ENCODE measurements at regions not wholly inside any gene's neighbourhood (a gene's known extent, or its start where the extent isn't known, plus 50 kb on each side); places are given as distances from the start of the nearest gene placed in this dataset.

- DNase-seq (no peak), ATAC-seq (no peak)
- Mint-ChIP-seq H3K4me1 (ENCODE audit: low read depth) (peaks cover 16% of the 10 kb centered on the region), H3K9me3 (peaks cover 13% of the 10 kb centered on the region), H3K36me3 (ENCODE audit: insufficient read depth) (no peaks in the 10 kb centered on the region), H3K4me3 (no peak overlapping the region), H3K27me3 (ENCODE audit: low read depth) (no peaks in the 10 kb centered on the region)
These were observed 75.3 kb upstream of the TRIB2 start for GRCh38 chr2:12641441-12641840.

GRCh38 chr2:12642332-12642731, 74.4 kb upstream of the TRIB2 start:
- peaks cover 17% of the 10 kb centered on the region for H3K9me3 Mint-ChIP-seq
- peaks cover 7% of the 10 kb centered on the region for H3K4me1 Mint-ChIP-seq (ENCODE audit: low read depth)
- H3K36me3 Mint-ChIP-seq (ENCODE audit: insufficient read depth): no peaks in the 10 kb centered on the region
- H3K4me3 Mint-ChIP-seq: no peak overlapping the region
- H3K27me3 Mint-ChIP-seq (ENCODE audit: low read depth): no peaks in the 10 kb centered on the region
- DNase-seq (no peak), ATAC-seq (no peak)

GRCh38 chr2:12642859-12643258, 73.9 kb upstream of the TRIB2 start:
- H3K36me3 Mint-ChIP-seq (ENCODE audit: insufficient read depth): no peaks in the 10 kb centered on the region
- DNase-seq (no peak), ATAC-seq (no peak)
- H3K4me3 Mint-ChIP-seq: no peak overlapping the region
- peaks cover 17% of the 10 kb centered on the region for H3K9me3 Mint-ChIP-seq
- H3K27me3 Mint-ChIP-seq (ENCODE audit: low read depth): no peaks in the 10 kb centered on the region
- H3K4me1 Mint-ChIP-seq (ENCODE audit: low read depth): peaks cover 6% of the 10 kb centered on the region

- Mint-ChIP-seq H3K36me3 (ENCODE audit: insufficient read depth) (no peaks in the 10 kb centered on the region), H3K9me3 (peaks cover 17% of the 10 kb centered on the region), H3K27me3 (ENCODE audit: low read depth) (peaks cover 3% of the 10 kb centered on the region), H3K4me1 (ENCODE audit: low read depth) (peaks cover 2% of the 10 kb centered on the region), H3K4me3 (no peak overlapping the region)
- no peak for DNase-seq
- no peak for ATAC-seq
These were observed 66.9 kb upstream of the TRIB2 start for GRCh38 chr2:12649602-12650400.

- Mint-ChIP-seq H3K4me3 (no peak overlapping the region), H3K36me3 (ENCODE audit: insufficient read depth) (no peaks in the 10 kb centered on the region), H3K4me1 (ENCODE audit: low read depth) (no peaks in the 10 kb centered on the region), H3K27me3 (ENCODE audit: low read depth) (peaks cover 3% of the 10 kb centered on the region), H3K9me3 (peaks cover 3% of the 10 kb centered on the region)
- ATAC-seq (no peak), DNase-seq (no peak)
These were observed 65.1 kb upstream of the TRIB2 start for GRCh38 chr2:12651641-12652040.

- peaks cover 5% of the 10 kb centered on the region for H3K4me1 Mint-ChIP-seq (ENCODE audit: low read depth)
- no peak for DNase-seq
- ATAC-seq: no peak
- no peak overlapping the region for H3K4me3 Mint-ChIP-seq
- peaks cover 3% of the 10 kb centered on the region for H3K27me3 Mint-ChIP-seq (ENCODE audit: low read depth)
- no peaks in the 10 kb centered on the region for H3K9me3 Mint-ChIP-seq
- H3K36me3 Mint-ChIP-seq (ENCODE audit: insufficient read depth): no peaks in the 10 kb centered on the region
These were observed 64.0 kb upstream of the TRIB2 start for GRCh38 chr2:12652723-12653122.

GRCh38 chr2:12657560-12657959, 59.2 kb upstream of the TRIB2 start:
- no peak for DNase-seq
- H3K9me3 Mint-ChIP-seq: peaks cover 4% of the 10 kb centered on the region
- no peaks in the 10 kb centered on the region for H3K36me3 Mint-ChIP-seq (ENCODE audit: insufficient read depth)
- no peak overlapping the region for H3K4me3 Mint-ChIP-seq
- ATAC-seq: no peak
- peaks cover 17% of the 10 kb centered on the region for H3K4me1 Mint-ChIP-seq (ENCODE audit: low read depth)
- no peaks in the 10 kb centered on the region for H3K27me3 Mint-ChIP-seq (ENCODE audit: low read depth)

- Mint-ChIP-seq H3K27me3 (ENCODE audit: low read depth) (no peaks in the 10 kb centered on the region), H3K36me3 (ENCODE audit: insufficient read depth) (no peaks in the 10 kb centered on the region), H3K4me1 (ENCODE audit: low read depth) (peaks cover 17% of the 10 kb centered on the region), H3K4me3 (no peak overlapping the region), H3K9me3 (peaks cover 4% of the 10 kb centered on the region)
- ATAC-seq: peak; percentile 46 to 65
- no peak for DNase-seq
These were observed 58.3 kb upstream of the TRIB2 start for GRCh38 chr2:12658310-12658945.

- DNase-seq: no peak
- ATAC-seq: no peak
- H3K4me1 Mint-ChIP-seq (ENCODE audit: low read depth): peaks cover 17% of the 10 kb centered on the region
These were observed 55.2 kb upstream of the TRIB2 start for GRCh38 chr2:12661489-12661888.

GRCh38 chr2:12663306-12664037, 53.3 kb upstream of the TRIB2 start:
- ATAC-seq (no peak), DNase-seq (no peak)
- H3K4me1 Mint-ChIP-seq (ENCODE audit: low read depth): peaks cover 5% of the 10 kb centered on the region
- no peaks in the 10 kb centered on the region for H3K27me3 Mint-ChIP-seq (ENCODE audit: low read depth)
- no peak overlapping the region for H3K4me3 Mint-ChIP-seq
- peaks cover 12% of the 10 kb centered on the region for H3K9me3 Mint-ChIP-seq
- no peaks in the 10 kb centered on the region for H3K36me3 Mint-ChIP-seq (ENCODE audit: insufficient read depth)

More at GRCh38 chr2:12661489-12661888, 55.2 kb upstream of the TRIB2 start:
- Mint-ChIP-seq H3K36me3 (ENCODE audit: insufficient read depth) (no peaks in the 10 kb centered on the region), H3K9me3 (peaks cover 11% of the 10 kb centered on the region), H3K27me3 (ENCODE audit: low read depth) (no peaks in the 10 kb centered on the region), H3K4me3 (no peak overlapping the region)

GRCh38 chr2:12665334-12665733, 51.4 kb upstream of the TRIB2 start:
- no peaks in the 10 kb centered on the region for H3K36me3 Mint-ChIP-seq (ENCODE audit: insufficient read depth)
- ATAC-seq (no peak), DNase-seq (no peak)
- H3K9me3 Mint-ChIP-seq: peaks cover 12% of the 10 kb centered on the region
- H3K4me3 Mint-ChIP-seq: no peak overlapping the region
- H3K4me1 Mint-ChIP-seq (ENCODE audit: low read depth): no peaks in the 10 kb centered on the region
- H3K27me3 Mint-ChIP-seq (ENCODE audit: low read depth): no peaks in the 10 kb centered on the region

GRCh38 chr2:12666445-12666844, 50.3 kb upstream of the TRIB2 start:
- no peak for ATAC-seq
- no peak overlapping the region for H3K4me3 Mint-ChIP-seq
- DNase-seq: no peak
- H3K4me1 Mint-ChIP-seq (ENCODE audit: low read depth): no peaks in the 10 kb centered on the region
- H3K9me3 Mint-ChIP-seq: peaks cover 8% of the 10 kb centered on the region
- H3K36me3 Mint-ChIP-seq (ENCODE audit: insufficient read depth): no peaks in the 10 kb centered on the region
- H3K27me3 Mint-ChIP-seq (ENCODE audit: low read depth): no peaks in the 10 kb centered on the region

Measured in activated T-cell treated with anti-CD3 and anti-CD28 coated beads, Interleukin-2, amount 50 U/mL, for 4 hours (primary cell).